ENCODE measurements at regions not wholly inside any gene's neighbourhood (a gene's known extent, or its start where the extent isn't known, plus 50 kb on each side); places are given as distances from the start of the nearest gene placed in this dataset.
A peak's percentile ranks its signal among the peaks of the same experiment; 100 is the strongest.

- BruUV-seq (replicated peaks), result no TSS peak
- CTCF ChIA-PET, result no interaction called here
- Mint-ChIP-seq H3K4me1 (ENCODE audit: insufficient read depth, unreplicated experiment) (peaks cover 12% of the 10 kb centered on the region), H3K9me3 (ENCODE audit: unreplicated experiment) (no peaks in the 10 kb centered on the region), H3K4me3 (ENCODE audit: unreplicated experiment) (no peak overlapping the region), H3K36me3 (ENCODE audit: insufficient read depth, unreplicated experiment) (no peaks in the 10 kb centered on the region), H3K27me3 (ENCODE audit: insufficient read depth, unreplicated experiment) (no peaks in the 10 kb centered on the region), H3K27ac (ENCODE audit: low read depth, unreplicated experiment) (peak overlapping the region; percentile 75)
- TF ChIP-seq CTCF (IDR thresholded peaks at IDR 0.05; ENCODE audit: unreplicated experiment), result no peak
- DNase-seq (ENCODE audit: unreplicated experiment), result no peak
- POLR2A ChIA-PET, result no interaction called here
- intact Hi-C loops (cut with micrococcal nuclease), result no loop called here
Measured at GRCh38 chr7:153422291-153423209, 629.6 kb upstream of the DPP6 start.

GRCh38 chr7:153423210-153423590 lies 629.0 kb upstream of the DPP6 start:
- Mint-ChIP-seq H3K4me1 (ENCODE audit: insufficient read depth, unreplicated experiment) (peaks cover 12% of the 10 kb centered on the region), H3K36me3 (ENCODE audit: insufficient read depth, unreplicated experiment) (no peaks in the 10 kb centered on the region), H3K9me3 (ENCODE audit: unreplicated experiment) (no peaks in the 10 kb centered on the region), H3K27ac (ENCODE audit: low read depth, unreplicated experiment) (peak overlapping the region; percentile 75), H3K27me3 (ENCODE audit: insufficient read depth, unreplicated experiment) (no peaks in the 10 kb centered on the region), H3K4me3 (ENCODE audit: unreplicated experiment) (no peak overlapping the region)
- ChIA-PET POLR2A (no interaction called here), CTCF (no interaction called here)
- intact Hi-C loops (cut with micrococcal nuclease), result no loop called here
- TF ChIP-seq CTCF (IDR thresholded peaks at IDR 0.05; ENCODE audit: unreplicated experiment), result no peak
- no TSS peak for BruUV-seq (replicated peaks)
- no peak for DNase-seq (ENCODE audit: unreplicated experiment)

DNA sequence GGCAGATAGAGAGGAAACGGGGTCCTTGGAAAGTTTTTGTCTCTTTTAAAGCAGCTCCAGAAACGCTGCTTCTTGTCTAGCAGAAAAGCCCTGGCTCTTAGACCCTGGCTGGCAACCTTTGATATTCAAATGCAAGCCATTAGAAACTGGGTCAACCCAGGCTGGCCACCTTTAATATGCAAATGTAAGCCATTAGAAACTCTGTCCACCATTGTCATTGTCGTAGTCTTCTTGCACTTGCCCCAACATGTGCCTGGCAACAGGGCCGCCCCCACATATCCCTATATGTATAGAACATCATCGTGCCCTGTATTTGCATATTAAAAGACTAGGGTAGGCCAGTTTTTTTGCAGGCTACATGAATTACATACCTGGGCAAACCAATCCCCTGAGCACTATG lies 621.3 kb upstream of the DPP6 start:
- Mint-ChIP-seq H3K4me3 (ENCODE audit: unreplicated experiment) (no peak overlapping the region), H3K27me3 (ENCODE audit: insufficient read depth, unreplicated experiment) (no peaks in the 10 kb centered on the region), H3K36me3 (ENCODE audit: insufficient read depth, unreplicated experiment) (no peaks in the 10 kb centered on the region), H3K27ac (ENCODE audit: low read depth, unreplicated experiment) (no peak overlapping the region), H3K4me1 (ENCODE audit: insufficient read depth, unreplicated experiment) (no peaks in the 10 kb centered on the region), H3K9me3 (ENCODE audit: unreplicated experiment) (peaks cover 39% of the 10 kb centered on the region)
- intact Hi-C loops (cut with micrococcal nuclease), result no loop called here
- no peak for DNase-seq (ENCODE audit: unreplicated experiment)
- no peak for TF ChIP-seq CTCF (IDR thresholded peaks at IDR 0.05; ENCODE audit: unreplicated experiment)
- CTCF ChIA-PET, result no interaction called here
- POLR2A ChIA-PET, result no interaction called here
- BruUV-seq (replicated peaks), result no TSS peak

- no peaks in the 10 kb centered on the region for H3K36me3 Mint-ChIP-seq (ENCODE audit: insufficient read depth, unreplicated experiment)
- peaks cover 49% of the 10 kb centered on the region for H3K9me3 Mint-ChIP-seq (ENCODE audit: unreplicated experiment)
- no TSS peak for BruUV-seq (replicated peaks)
- H3K4me1 Mint-ChIP-seq (ENCODE audit: insufficient read depth, unreplicated experiment), result no peaks in the 10 kb centered on the region
- H3K27ac Mint-ChIP-seq (ENCODE audit: low read depth, unreplicated experiment), result no peak overlapping the region
- intact Hi-C loops (cut with micrococcal nuclease), result no loop called here
- CTCF ChIA-PET, result no interaction called here
- TF ChIP-seq CTCF (IDR thresholded peaks at IDR 0.05; ENCODE audit: unreplicated experiment), result no peak
- POLR2A ChIA-PET, result no interaction called here
- DNase-seq (ENCODE audit: unreplicated experiment), result no peak
- H3K27me3 Mint-ChIP-seq (ENCODE audit: insufficient read depth, unreplicated experiment), result no peaks in the 10 kb centered on the region
- no peak overlapping the region for H3K4me3 Mint-ChIP-seq (ENCODE audit: unreplicated experiment)
Measured at GRCh38 chr7:153432063-153432462, 620.1 kb upstream of the DPP6 start.
